GM19455 (cell line): ENCODE measurements at regions not wholly inside any gene's neighbourhood (a gene's known extent, or its start where the extent isn't known, plus 50 kb on each side); places are given as distances from the start of the nearest gene placed in this dataset.
"Not testable (repeated sequence)": the region's sequence is repeated elsewhere in the genome, so short reads cannot be mapped to it uniquely, and the experiment has no call there.

Experiments
- ATAC-seq: cut with Tn5 transposase; IDR thresholded peaks from one replicate; pipeline ENCODE4 v1.9.1; 2021; ENCODE audit not compliant: unreplicated experiment

DNA sequence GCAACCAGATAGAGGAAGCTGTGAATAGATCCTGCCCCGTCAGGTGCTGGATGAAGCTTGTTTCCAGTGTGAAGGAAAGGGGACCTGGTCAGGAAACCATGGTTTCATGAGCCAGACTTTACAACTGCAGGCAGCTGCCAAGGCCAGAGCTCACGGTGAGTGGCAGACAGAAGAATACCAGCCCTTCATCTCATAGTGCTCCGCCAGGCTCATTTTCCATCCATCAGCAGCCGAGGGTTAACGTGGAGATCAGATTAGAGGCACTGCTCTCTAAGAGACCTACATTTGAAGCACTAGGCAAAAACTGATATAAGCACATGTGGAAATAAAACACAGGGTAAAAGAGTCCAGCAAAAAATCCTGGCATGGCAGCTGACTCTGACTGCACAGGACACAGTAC lies 172.4 kb downstream of the CD24 start:
- no peak for ATAC-seq

DNA sequence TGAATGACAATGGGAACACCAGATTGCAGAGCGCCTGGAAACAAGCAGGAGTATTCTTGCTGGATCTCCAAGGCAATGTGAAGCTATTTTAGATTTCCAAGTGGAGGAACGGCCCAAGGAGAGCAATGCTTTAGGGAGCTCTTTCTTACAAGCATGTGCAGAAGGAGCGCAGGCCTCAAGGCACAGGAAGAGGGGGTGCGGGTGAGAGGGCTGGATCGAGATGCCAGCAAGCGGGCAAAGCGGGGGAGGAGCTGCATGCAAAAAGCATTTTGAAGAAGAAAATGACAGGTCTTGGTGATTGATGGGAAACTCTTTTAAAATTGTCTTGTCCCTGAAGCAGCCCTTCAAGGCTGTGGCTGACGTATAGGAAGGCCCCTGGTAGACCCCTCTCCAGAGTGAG lies 171.9 kb downstream of the QRSL1 start:
- ATAC-seq, result no peak

DNA sequence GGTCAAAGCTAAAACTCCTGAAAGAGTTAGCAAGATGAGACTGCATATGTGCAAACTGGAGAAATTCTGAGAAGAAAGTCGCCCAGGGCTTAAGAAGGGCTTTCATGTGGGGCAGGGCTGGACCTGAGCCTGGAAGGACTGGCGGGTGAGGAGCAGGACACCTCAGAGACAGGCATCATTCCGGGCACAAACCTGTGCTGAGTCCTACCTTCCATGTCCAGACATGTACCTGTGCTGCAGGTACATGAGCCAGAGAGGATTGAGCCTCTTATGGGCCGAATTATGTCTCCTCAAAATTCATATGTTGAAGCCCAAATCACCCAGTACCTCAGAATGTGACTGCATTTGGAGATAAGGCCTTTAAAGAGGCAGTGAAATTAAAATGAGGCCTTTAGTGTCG lies 171.0 kb downstream of the QRSL1 start:
- ATAC-seq, result no peak

DNA sequence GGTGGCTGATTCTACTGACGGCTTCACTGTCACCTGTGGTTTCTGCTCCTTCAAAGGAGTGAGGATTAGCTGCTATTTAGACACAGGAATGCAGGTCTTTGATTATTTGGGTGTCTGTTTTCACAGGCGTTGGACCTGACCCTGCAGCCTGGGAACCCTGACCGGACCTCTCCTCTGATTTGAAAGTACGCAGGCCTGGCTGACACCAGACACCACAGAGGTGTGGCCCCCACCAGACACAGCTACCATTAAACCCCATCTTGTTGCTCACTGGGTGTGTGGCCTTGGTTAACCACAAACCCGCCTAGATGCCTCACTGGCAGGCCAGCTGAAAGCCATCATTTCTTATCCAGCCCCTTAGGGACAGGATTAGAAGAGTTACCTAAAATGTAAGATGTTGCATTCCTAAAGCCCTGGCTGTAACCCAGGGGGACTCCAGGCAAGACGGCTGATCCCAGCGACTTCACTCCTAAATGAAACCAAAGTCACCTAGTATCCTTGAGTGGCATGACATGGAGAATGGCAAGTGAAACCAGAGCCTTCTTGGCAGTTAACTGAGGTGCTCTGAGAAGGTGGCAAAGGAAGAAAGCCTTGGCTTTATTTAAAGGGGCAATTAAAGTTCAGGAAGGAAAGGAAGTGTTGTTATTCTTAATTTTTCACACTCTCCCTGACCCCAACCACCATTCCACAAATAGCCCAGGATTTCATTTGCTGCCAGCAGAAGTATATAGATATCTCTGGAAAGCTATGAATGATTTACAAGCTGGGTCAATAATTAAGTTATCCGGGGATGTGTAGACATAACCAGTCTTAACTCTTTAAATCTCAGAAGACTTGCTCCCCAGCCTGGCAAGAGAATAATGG lies 169.9 kb downstream of the QRSL1 start:
- ATAC-seq, result no peak

DNA sequence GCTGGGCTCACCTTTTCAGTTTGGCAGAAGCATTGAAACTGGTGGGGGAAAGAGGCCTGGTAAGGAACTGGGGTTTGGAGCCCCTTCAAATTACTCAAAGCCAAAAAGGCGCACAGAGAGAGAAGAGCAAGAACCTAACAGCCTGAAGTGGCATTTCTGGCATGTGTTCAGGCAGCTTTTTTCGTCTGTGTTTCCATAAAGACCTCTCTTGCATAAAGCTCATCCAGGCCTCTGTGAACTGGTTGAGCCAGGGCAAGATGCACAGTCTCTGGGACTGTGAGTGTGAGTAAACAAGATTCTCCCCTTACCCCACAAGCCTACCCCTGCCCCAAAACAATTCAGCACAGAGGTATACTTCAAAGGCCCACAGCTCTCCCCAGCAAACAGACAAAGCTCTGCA lies 167.8 kb downstream of the QRSL1 start:
- no peak for ATAC-seq

DNA sequence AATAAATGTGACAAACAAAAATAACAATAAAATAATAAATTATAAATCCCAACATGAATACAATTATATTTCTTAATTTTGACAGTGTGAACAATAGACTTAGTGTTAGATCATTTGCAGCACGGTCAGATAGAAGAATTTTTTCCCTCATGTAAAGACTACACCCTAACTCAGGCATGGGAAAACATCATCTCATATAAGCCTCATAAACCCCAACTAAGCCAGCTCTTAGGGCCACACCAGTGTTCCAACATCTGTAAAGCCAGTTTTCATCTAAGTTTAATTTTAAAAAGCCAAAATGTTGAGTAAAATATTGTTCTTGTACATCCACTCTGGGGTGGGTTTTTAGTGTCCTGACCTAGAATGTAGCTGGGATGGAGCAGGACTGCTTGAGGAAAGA lies 167.4 kb downstream of the QRSL1 start:
- no peak for ATAC-seq

DNA sequence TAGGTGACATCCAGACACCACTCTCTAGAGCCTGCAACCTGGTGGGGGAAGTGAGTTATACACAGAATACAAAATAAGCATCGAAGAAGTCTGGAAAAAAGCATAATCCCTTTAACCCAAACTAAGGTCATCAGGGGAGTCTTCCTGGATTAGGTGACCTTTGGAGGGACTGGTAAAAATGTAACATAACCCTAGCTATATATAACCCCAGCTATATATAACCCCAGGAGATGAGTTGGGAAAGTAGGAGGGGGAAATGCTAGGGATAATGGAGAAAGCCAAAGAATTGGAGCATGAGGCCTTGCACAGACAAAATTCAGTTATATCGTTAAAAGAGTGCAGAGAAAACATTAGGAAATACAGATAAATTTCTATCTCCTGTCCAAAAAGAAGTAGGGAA lies 164.8 kb downstream of the QRSL1 start:
- ATAC-seq, result no peak

DNA sequence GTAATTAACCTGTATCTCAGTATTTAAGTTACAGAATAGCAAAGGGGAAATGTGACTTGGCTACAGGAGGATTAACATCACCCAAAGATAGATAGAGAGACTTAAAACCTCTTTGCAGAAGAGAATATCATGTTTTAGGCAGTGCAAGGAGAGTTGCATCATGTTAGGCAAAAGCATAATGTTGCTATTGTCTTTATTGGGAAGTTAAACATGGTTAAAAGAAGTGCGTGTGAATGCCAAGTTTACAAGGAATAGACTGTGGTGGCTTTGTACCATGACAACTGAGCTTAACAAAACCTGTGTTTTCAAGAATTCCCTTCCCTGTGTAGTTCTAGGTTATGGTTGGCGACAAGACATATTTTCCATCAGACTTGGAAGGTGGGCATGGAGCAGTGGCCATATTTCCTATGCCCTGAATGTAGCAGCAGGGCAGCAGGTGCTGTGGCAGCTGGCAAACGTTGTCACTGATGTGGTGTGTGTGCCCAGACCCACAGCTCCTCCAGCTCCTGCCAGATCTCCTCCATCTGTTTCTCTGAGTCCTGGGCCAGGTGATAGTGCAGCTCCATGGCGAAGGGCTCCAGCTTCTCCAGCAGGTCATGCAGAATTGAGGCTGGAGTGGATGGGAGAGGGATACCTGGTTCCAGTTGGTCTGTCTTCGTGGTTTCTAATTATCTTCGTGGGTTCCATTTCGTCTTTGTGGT lies 163.3 kb downstream of the QRSL1 start:
- ATAC-seq, result no peak

DNA sequence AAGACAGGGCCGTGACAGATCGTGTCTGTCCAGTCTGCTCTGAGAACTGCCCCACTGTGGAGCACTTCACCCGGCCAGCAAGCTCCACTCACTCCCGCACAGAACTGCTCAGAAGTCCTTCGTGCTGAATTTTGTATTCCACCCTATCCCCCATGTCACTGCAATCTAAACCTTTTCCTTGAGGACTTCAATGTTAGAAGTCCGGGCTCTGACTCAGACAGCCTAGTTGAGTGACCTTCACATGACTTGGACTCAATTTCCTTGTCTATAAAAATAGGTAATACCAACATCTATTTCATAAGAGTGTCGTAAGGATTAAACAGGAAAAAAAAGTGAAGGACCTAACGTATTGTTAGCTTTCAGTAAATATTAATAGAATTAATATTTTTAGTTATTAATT lies 161.6 kb downstream of the QRSL1 start:
- ATAC-seq, result no peak

DNA sequence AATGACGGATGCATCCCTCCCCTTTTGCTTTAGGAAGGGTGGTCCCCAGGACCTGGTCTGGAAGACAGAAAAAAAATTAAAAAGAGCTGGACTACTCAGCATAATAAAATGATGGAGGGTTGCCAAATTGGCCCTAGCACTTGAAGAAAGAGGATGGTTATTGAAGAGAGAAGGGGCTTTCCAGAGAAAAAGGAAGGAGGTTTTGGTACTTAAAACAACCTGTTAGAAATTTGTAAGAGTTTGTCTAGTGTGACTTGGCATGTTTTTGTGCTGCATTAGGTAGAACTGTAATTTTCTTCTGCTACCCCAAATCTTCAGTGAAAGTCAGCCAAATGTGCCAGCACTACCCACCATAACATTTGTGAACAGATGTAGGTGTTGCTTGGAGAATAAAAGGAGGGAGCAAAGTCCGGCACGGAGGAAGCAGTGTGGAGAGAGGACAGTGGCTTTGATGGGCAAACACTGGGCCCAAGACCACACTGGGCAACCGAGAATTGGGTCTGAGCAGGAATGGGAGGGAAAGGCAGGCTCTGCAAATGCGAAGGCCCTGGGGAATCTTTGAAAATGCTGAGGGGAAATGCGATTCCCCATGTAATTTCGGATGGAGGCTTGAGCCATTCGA lies 160.9 kb downstream of the QRSL1 start:
- ATAC-seq, result no peak

DNA sequence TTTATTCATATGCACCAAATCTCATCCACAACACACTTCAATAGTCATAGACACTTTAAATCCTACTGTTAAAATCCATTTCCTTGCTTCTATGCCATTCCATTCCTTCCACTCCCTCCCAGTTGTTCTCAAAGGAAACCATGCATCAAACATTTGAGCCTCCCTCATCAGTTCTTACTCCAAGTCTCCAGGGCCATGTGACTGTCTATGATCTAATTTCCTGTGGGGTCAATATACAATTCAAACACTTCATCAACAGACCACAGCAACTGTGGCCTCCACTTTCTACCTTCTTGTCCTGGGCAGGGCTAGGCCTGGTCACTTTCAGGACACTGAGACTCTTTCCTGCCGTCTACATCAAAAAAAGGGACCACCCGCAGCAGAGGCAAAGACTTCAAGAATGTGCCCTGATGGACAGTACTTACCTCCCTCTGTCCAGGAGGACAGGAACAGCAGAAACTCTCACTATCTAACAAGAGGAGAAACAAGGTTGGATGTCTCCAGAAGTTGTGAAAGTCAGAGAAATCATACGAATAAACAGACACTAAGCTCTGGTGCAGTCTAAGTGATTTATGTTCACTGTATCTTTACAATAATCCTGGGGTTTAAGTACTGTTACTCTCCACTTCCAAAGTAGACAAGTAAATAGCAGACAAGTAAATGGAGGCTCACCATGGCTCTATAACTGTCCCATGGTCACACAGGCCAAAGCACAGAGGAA lies 160.2 kb downstream of the QRSL1 start:
- ATAC-seq, result no peak

DNA sequence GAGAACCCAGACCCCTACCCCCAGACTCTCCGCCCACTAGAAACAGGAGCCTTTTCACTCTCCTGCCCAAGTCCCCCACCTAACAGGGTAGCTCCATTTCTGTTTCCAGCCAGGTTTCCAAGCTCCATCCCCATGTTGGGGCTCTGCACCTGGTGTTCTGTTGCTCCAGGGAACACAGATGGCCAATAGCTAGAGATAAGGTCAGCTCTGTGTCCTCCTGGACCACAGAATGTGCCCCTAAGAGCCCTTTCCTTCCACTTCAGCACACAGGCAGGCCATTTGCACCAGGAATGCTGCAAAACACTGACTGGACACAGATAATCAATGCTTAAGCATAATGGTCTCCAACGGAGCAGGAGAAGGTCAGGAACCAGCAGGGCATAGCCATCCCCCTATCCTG lies 159.4 kb downstream of the QRSL1 start:
- no peak for ATAC-seq

DNA sequence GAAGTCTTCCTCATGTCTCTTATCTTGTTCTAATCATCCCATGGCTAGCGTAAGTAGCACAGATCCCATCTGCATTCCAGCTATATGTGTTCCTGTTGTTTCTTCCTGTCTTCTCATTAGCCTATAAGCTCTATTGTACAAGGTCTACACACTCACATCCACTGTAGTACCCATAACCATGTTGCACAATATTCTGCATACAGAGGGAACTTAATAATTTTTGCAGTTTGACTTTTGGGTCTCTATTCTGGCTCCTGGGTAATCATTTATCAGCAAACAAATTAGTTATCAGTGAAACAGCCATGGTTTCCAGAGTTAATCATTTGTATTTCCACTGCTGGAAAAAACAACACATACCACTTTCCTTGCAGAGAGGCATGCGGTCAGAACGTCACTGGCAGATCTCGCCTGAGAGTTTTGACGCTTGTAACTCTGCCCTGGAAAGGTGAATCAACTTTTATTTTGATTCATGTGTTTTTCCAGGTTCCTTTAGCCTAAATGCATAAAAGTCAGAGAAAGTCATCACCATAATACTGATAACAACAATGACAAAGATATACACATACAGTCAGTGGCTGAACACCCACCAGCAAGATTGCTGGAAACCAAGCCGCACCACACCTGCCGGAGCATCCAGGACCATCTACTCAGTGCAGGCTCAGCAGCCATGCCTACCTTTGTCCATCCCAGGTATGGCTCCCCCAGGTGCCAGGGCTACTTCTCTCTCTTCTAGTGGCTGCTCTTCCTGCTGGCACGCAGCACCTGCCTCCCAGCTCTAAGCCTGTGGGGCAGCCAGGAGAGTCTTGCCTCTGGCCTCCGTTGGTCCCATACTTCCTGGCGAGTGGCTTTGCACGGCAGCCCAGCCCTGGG lies 158.2 kb downstream of the QRSL1 start:
- no peak for ATAC-seq

DNA sequence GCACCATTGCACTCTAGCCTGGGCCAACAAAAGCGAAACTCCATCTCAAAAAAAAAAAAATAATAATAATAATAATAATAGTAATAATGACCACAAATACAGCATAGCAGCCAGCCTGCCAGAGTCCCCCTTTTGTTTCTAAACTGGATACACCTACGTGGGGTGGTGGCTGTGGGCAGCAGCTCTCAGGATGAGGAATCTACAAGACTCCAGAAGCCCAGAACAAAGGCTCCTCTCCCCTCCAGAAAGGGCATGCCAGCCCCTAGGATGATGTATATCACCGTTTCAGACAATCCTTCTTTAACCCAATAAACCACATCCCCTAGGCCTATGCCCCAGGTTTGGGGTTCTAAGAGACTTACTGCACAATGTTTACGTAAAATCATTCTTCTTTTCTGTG lies 155.9 kb downstream of the QRSL1 start:
- no peak for ATAC-seq

DNA sequence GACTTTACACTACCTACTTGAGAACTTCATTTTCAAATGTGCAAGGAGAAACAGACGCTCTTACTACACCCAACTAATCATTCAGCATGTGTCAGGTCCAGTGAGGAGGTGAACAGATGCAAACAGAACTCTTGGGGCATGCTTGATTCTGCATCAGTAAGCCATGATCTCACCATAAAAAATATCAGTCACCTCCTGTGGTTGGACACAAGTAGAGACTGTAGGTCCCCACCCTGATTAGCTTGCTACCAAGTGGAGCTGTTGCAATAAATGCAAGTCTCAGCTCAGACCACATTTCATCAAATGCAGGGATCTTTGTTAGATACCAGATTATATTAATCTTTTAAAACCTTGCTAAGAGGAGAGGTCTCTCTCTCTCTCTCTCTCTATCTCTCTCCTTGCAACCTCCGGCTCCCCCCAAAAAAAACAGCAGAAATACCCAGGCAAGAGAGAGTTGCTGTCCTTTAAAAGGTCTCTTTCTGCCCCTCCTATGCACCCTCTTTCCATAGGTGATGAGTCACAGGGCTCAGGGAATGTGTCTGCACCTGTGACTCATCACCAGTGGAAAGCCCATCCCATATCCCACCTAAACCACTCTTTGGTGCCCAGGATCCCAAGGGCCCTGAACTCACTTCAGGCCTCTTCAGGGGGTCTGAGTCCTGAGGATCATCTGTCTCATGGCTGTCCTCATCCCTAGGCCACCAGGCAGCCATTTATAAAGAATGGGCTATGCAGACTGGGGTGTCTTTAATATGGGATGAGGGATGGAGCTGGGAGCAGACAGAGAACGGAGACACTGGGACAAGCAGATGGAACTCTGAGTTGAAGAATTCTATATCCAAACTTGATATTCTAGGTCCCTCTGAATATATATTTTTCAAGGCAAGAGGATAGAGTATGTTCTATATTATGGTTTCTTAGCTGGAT lies 154.5 kb downstream of the QRSL1 start:
- no peak for ATAC-seq

DNA sequence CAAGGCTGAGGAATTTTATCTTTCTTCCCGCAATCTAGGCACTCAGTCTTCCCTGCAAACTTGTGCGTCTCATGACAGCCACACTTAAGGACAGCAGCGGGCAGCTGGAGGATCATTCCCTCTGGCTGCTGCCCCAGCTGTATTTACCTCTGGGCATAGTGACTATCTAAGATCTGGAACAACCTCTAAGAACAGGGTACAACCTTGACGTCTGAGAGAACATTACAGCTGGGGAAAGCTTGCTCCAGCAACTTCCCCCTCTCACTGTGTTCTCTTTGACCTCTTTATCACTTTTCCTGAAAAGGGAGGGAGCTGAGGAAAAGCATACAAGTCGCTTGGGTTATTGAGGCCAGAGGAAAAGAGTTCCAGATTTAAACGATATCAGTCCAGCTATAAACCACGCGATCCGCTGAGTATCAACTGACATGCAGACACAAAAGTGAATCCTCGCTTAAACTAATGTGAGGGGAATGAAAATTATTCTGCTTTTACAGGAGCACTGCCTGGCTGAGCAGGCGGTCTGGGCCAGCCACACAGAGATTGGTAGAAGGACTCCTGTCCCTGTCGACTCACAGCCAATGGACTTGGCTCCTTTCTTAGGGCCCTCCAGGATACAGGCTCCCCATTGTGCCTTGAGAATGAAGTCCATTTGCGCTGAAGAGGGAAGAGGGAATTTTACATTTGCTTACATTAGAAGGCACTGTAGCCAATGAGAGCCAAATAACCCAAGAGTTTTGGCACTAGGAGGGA lies 153.3 kb downstream of the QRSL1 start:
- no peak for ATAC-seq

DNA sequence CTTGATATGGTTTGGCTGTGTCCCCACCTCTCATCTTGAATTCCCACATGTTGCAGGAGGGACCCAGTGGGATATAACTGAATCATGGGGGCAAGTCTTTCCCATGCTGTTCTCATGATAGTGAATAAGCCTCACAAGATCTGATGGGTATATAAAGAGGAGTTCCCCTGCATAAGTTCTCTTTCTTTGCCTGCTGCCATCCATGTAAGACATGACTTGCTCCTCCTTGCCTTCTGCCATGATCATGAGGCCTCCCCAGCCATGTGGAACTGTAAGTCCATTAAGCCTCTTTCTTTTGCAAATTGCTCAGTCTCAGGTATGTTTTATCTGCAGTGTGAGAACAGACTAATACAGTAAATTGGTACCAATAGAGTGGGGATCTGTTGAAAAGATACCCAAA lies 150.2 kb downstream of the QRSL1 start:
- not testable (repeated sequence) for ATAC-seq

DNA sequence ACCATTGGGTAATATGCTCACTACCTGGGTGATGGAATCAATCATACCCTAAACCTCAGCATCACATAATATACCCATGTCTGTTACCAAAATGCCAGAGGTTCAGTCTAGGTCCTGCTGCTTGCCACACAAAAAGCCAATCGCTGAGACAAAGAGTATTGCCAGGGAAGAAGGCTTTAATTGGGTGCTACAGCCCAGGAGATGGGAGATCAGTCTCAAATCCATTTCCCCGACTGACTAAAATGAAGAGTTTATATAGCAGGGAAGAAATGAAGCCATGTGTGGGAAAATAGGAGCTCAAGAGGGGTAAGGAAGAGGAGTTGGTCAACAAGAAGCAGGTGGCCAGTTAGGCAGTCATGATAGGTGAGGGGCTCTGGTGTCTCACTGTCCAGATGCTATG lies 149.6 kb downstream of the QRSL1 start:
- no peak for ATAC-seq
